Mammary epithelial cell (primary cell): ENCODE measurements at regions not wholly inside any gene's neighbourhood (a gene's known extent, or its start where the extent isn't known, plus 50 kb on each side); places are given as distances from the start of the nearest gene placed in this dataset.

ENCODE experiments used
- CTCF ChIP-seq, 2 donors: IDR thresholded peaks in 1 of 2; conservative IDR thresholded peaks in 1 of 2; 2 replicates each; pipeline ENCODE4 v1.5.1; 2011 to 2012; ENCODE audit warnings: inconsistent platforms in 2 of 2, low read length in 2 of 2, mild to moderate bottlenecking in 2 of 2, control low read depth in 1 of 2, low read depth in 1 of 2; ENCODE audit not compliant: insufficient read depth in 1 of 2; ENCODE audit errors: extremely low read depth in 1 of 2
- EZH2 ChIP-seq: IDR thresholded peaks from 2 replicates; pipeline ENCODE4 v1.6.1; 2012; ENCODE audit warnings: low read length, inconsistent platforms, borderline replicate concordance

GRCh38 chr6:131368198-131368911, 204.7 kb upstream of the ARG1 start:
- no peak for TF ChIP-seq CTCF (conservative IDR thresholded peaks at IDR 0.05 in 1 of 2, IDR thresholded peaks at IDR 0.05 in 1 of 2; ENCODE audit: extremely low read depth in 1 of 2, insufficient read depth in 1 of 2, low read depth in 1 of 2, low read length in 2 of 2)
- no peak for TF ChIP-seq EZH2
